HG02642 (cell line): ENCODE measurements at regions not wholly inside any gene's neighbourhood (a gene's known extent, or its start where the extent isn't known, plus 50 kb on each side); places are given as distances from the start of the nearest gene placed in this dataset.
A peak's percentile ranks its signal among the peaks of the same experiment; 100 is the strongest.
"Not testable (repeated sequence)": the region's sequence is repeated elsewhere in the genome, so short reads cannot be mapped to it uniquely, and the experiment has no call there.

Source experiments
- ATAC-seq: cut with Tn5 transposase; IDR thresholded peaks from one replicate; pipeline ENCODE4 v1.9.1; 2021; ENCODE audit warnings: mild to moderate bottlenecking; ENCODE audit not compliant: unreplicated experiment, poor library complexity

DNA sequence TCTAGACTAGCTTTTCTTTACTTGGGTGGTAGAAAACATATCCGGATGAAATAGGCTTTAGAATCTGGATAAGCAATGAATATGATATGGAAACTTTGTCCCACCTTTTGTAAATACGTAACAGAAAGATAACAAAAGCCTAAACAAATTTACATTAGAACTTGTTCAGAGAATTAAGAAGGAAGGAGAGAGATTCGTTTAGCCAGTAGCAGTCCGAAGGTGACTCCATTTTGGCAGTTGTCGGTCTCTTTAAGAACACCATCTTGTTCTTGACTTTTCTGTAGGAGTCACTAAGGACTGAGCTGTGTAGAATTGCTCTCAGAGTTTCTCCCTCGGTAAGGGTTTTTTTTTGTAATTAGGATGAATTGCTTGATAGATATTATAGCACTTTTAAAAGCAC is 475.1 kb downstream of the PCNX1 start:
- no peak for ATAC-seq

DNA sequence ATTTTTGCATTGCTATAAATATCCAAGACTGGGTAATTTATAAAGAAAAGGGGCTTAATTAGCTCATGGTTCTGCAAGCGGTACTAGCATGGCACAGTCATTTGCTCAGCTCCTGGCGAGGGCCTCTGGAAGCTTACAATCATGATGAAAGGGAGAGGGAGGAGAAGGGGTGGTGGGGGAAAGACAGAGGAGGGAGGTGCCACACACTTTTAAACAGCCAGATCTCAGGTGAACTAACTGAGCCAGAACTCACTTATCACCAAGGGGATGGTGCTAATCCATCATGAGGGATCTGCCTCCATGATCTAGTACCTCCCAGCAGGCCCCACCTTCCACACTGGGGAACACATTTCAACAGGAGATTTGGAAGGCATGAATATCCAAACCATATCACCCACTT is 476.3 kb downstream of the PCNX1 start:
- no peak for ATAC-seq

GRCh38 chr14:71384007-71384845 is 477.0 kb downstream of the PCNX1 start:
- no peak for ATAC-seq

- no peak for ATAC-seq
These were observed 480.5 kb downstream of the PCNX1 start for GRCh38 chr14:71387753-71388152.

DNA sequence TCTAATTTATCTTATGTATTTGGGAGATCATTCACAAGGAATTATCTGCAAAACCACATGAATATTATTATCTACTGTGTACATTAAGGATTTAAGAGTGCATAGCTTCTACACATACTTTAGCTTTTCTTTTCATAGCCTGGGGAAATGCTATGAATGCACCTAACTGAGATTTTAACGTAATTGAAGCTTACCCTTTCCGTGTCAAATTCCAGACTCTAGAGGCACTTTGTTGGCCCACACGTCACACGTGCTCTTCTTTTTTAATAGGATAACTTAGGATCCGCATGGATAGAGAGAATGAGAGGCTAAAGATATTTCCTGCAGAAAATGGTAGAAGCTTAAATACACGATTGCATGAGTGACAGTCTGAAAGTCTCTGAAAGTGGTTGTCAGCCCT is 481.1 kb downstream of the PCNX1 start:
- no peak for ATAC-seq

DNA sequence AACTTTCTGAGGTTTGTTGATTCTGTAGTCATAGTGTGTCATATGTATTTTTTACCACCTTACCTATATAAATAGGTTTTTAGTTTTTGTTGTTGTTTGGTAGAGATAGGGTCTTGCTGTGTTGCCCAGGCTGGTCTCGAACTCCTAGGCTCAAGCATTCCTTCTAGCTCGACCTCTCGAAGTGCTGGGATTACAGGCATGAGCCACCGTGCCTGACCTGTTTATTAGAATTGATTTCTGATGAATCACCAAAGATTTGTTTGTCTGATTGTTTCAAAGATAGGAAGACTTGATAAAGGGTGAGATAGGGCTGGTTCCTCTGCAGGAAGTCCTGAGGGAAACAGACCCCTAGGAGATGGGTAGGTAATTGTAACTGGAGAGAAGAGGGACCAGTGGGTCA is 481.6 kb downstream of the PCNX1 start:
- ATAC-seq = no peak

DNA sequence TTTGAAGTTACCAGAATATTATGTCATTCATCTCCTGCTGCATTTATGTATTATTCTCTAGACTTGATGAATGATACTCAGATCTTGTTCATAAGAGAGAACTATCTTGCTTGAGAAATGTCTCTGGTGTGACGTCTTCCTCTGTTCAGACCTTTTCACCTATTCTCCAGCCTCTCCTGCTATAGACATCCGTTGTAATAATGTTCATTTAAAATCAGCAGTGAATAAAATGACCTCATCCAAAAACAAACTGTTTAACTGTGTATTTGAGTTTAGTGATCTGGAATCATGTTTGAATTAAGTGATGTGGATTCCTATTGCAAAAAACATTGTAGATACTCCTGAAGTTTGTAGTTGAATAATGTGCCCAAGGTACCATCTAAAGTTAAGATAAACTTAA is 487.1 kb downstream of the PCNX1 start:
- no peak for ATAC-seq

DNA sequence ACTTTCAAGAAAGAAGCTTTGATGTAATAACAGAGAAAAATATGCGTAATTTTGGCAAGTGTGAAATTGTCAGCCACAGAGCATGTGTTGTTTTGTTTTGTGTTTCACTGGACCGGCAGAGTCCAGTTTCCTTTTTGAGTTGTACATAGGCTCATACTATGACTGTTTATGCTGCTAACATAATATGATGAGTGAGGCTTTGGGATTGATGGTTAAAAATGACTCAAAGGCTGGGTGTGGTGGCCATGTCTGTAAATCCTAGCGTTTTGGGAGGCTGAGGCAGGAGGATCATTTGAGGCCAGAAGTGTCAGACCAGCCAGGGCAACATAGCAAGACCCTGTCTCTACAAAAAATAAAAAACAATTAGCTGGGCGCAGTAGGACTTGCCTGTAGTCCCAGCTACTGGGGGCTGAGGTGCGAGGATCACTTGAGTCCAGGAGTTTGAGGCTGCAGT is 487.9 kb downstream of the PCNX1 start:
- no peak for ATAC-seq

- no peak for ATAC-seq
These were observed 488.4 kb downstream of the PCNX1 start for GRCh38 chr14:71395636-71396035.

- no peak for ATAC-seq
These were observed 488.9 kb downstream of the PCNX1 start for GRCh38 chr14:71396050-71396677.

DNA sequence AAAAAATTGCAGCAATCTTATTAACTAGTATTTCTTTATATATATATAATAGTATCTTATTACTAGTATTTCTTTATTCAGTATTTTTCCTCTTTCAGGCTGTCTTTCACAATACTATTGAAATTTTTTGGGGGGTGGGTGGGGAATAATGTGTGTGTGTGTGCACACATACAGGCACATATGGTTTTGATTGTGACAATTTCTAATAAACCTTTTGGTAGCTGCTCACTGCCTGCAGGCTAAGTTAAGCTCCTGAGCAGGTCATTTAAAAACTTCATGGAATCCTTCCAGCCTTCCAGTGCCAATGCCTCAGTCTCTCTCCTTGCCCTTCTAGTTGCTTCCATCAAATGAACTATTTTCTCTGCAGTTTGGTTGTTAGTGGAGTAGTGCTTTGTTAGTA is 490.1 kb downstream of the PCNX1 start:
- no peak for ATAC-seq

GRCh38 chr14:71398450-71398849 is 491.2 kb downstream of the PCNX1 start:
- ATAC-seq = no peak

GRCh38 chr14:71399057-71399487 is 491.8 kb downstream of the PCNX1 start:
- ATAC-seq = peak; percentile 76

GRCh38 chr14:71400871-71401321 is 493.6 kb downstream of the PCNX1 start:
- no peak for ATAC-seq

DNA sequence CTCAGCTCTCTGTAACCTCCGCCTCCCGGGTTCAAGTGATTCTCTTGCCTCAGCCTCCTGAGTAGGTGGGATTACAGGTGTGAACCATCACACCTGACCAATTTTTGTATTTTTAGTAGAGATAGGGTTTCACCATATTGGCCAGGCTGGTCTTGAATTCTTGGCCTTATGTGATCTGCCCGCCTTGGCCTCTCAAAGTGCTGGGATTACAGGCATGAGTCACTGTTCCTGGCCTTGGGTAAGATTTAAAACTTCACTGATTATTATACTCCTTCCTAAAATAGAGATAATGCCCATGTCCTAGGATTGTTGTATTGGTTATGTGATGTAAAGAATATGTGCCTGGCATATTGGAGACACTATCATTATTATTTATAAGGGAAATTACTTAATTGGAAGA is 495.2 kb downstream of the PCNX1 start:
- ATAC-seq = not testable (repeated sequence)

- ATAC-seq = no peak
These were observed 496.4 kb downstream of the PCNX1 start for GRCh38 chr14:71403656-71404055.

DNA sequence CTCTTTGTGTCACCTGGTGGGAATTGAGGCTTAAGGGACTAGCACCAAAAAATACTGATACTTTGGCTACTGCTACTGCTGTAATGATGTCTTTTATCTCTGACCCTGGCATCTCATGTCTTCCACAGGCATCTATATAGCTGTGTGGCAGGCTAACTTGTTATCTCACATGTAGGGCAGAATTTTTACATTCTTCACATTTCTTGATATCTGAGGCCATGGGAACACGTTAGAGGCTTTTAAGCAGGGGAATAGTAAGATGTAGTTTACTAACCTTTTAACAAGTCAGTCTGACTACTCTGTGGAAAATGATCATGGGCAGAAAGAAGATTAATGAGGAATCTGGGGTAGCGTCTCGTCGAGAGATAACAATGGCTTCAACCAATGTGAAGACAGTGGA is 498.4 kb downstream of the PCNX1 start:
- no peak for ATAC-seq

DNA sequence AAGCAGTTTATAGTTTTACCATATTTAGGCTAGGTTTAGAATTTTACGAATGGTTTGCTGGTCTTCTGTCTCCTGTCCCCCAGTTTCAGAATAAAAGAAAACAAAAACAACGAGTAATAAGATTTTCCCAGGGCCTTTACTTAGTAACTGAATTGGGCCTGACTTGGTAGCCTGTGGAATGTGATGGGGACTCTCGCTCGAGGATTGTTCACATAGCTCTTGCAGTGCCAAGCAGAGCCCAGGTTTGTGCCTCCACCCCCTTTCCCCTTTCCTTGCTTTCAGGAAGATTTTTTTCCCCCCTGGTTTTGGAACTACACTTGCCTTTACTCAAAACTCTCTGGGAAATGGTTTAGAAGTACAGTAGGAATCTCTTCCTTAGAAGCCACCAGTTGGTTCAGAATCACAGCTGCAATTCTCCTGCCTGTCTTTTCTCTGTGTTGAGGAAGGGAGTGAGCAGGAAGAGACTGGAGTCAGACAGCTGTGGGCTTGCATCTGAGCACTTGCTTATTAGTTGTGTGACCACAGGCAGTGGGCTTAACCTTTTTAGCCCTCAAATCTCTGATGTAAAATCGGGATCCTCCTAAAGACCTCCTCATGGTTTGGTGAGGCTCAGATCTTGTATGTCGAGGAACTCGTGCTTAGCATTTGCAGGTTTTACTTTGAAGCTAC is 501.2 kb downstream of the PCNX1 start:
- ATAC-seq = no peak

- ATAC-seq = no peak
These were observed 503.5 kb downstream of the PCNX1 start for GRCh38 chr14:71410578-71411284.

- ATAC-seq = no peak
These were observed 504.0 kb downstream of the PCNX1 start for GRCh38 chr14:71411285-71411595.

DNA sequence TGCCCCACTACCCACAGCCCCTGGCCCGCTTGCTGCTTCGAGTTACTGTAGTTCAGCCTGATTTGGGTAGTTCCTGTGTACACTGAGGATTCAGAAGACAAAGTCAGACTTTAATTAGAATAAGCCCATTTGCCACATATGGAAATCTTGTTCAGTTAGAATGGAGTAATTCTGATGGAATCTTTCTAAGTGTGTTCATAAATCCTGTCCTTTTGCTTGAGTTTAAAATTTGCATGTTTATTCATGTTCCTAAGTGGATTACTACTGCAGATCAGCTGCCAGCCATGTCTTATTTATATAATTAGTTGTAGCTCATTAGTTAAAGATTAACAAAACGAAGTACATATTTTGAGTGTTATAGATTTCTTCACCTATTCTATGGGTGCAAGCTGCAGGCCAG is 504.5 kb downstream of the PCNX1 start:
- ATAC-seq = no peak
